PFSK-1 (cell line): ENCODE measurements at regions not wholly inside any gene's neighbourhood (a gene's known extent, or its start where the extent isn't known, plus 50 kb on each side); places are given as distances from the start of the nearest gene placed in this dataset.

Source experiments
- FOXP2 ChIP-seq: optimal IDR thresholded peaks from 2 replicates; pipeline ENCODE3; 2011; ENCODE audit warnings: borderline replicate concordance, control low read depth, inconsistent platforms; ENCODE audit not compliant: insufficient read depth; ENCODE audit errors: extremely low read length, extremely low read depth
- POLR2AphosphoS5 ChIP-seq: IDR thresholded peaks from 2 replicates; pipeline ENCODE4 v1.6.1; 2012; ENCODE audit warnings: low read depth, mild to moderate bottlenecking, control low read depth, low read length, moderate library complexity
- REST ChIP-seq, 2 experiments: IDR thresholded peaks; 2 replicates each; pipeline versions ENCODE4 v1.6.1 to v1.8.0; 2011 to 2012; ENCODE audit warnings: low read depth in 2 of 2, low read length in 2 of 2, control low read depth in 1 of 2, inconsistent platforms in 1 of 2, mild to moderate bottlenecking in 1 of 2, moderate library complexity in 1 of 2; ENCODE audit not compliant: insufficient read depth in 1 of 2
- SIN3A ChIP-seq: IDR thresholded peaks from 2 replicates; pipeline ENCODE4 v1.6.1; 2012; ENCODE audit warnings: mild to moderate bottlenecking, low read length, moderate library complexity, borderline replicate concordance; ENCODE audit not compliant: insufficient read depth
- TAF1 ChIP-seq: IDR thresholded peaks from 2 replicates; pipeline ENCODE4 v1.6.1; 2012; ENCODE audit warnings: low read length, control low read depth, borderline replicate concordance; ENCODE audit not compliant: insufficient read depth

GRCh38 chr9:129263836-129264235, 85.8 kb upstream of the IER5L start:
- no peak for TF ChIP-seq FOXP2
- no peak for TF ChIP-seq POLR2AphosphoS5
- TF ChIP-seq TAF1: no peak
- TF ChIP-seq SIN3A: no peak
- TF ChIP-seq REST (IDR thresholded peaks at IDR 0.05; ENCODE audit: insufficient read depth in 1 of 2, low read depth in 2 of 2, low read length in 2 of 2): no peak

- TF ChIP-seq REST (IDR thresholded peaks at IDR 0.05; ENCODE audit: insufficient read depth in 1 of 2, low read depth in 2 of 2, low read length in 2 of 2): no peak
- no peak for TF ChIP-seq TAF1
- TF ChIP-seq FOXP2: no peak
- no peak for TF ChIP-seq SIN3A
- TF ChIP-seq POLR2AphosphoS5: no peak
Observed at GRCh38 chr9:129262261-129262660, 84.2 kb upstream of the IER5L start.

- TF ChIP-seq TAF1 (no peak), REST (IDR thresholded peaks at IDR 0.05; ENCODE audit: insufficient read depth in 1 of 2, low read depth in 2 of 2, low read length in 2 of 2) (no peak), SIN3A (no peak), POLR2AphosphoS5 (no peak), FOXP2 (no peak)
Observed at GRCh38 chr9:129259375-129259774, 81.3 kb upstream of the IER5L start.

GRCh38 chr9:129258823-129259301, 80.8 kb upstream of the IER5L start:
- TF ChIP-seq TAF1 (no peak), REST (IDR thresholded peaks at IDR 0.05; ENCODE audit: insufficient read depth in 1 of 2, low read depth in 2 of 2, low read length in 2 of 2) (no peak)

- TF ChIP-seq TAF1: no peak
- TF ChIP-seq POLR2AphosphoS5: no peak
- TF ChIP-seq REST (IDR thresholded peaks at IDR 0.05; ENCODE audit: insufficient read depth in 1 of 2, low read depth in 2 of 2, low read length in 2 of 2): no peak
- peak; percentile 79; the same call in 1 of the 2 replicates for TF ChIP-seq SIN3A
Observed at GRCh38 chr9:129258124-129258822, 80.2 kb upstream of the IER5L start.
